Lower lobe of right lung (tissue), 2 donors: ENCODE measurements at regions not wholly inside any gene's neighbourhood (a gene's known extent, or its start where the extent isn't known, plus 50 kb on each side); places are given as distances from the start of the nearest gene placed in this dataset.

Experiments
- ATAC-seq, 2 donors: fragments of 200-7000 bp; cut with Tn5 transposase; one replicate each; pipeline ENCODE4 v1.9.1; 2020 to 2022; ENCODE audit warnings: mild to moderate bottlenecking in 2 of 2, moderate library complexity in 2 of 2
- DNase-seq: peaks from one replicate; pipeline ENCODE4 v3.0.0-alpha.2; 2020
- H3K27ac ChIP-seq: fragments of 200-600 bp; one replicate; pipeline ENCODE4 v1.8.0; 2022
- H3K27me3 ChIP-seq: fragments of 200-600 bp; one replicate; pipeline ENCODE4 v1.8.0; 2022; ENCODE audit warnings: low read depth
- H3K36me3 ChIP-seq: fragments of 200-600 bp; one replicate; pipeline ENCODE4 v1.8.0; 2022; ENCODE audit warnings: mild to moderate bottlenecking
- H3K4me1 ChIP-seq: fragments of 200-600 bp; one replicate; pipeline ENCODE4 v1.8.0; 2022
- H3K4me3 ChIP-seq: fragments of 200-600 bp; one replicate; pipeline ENCODE4 v1.8.0; 2022; ENCODE audit warnings: mild to moderate bottlenecking
- H3K9me3 ChIP-seq: fragments of 200-600 bp; one replicate; pipeline ENCODE4 v1.8.0; 2022
- CTCF ChIP-seq: fragments of 200-600 bp; IDR thresholded peaks from one replicate; pipeline ENCODE4 v1.8.0; 2022; ENCODE audit warnings: antibody characterized with exemption, mild to moderate bottlenecking
- intact Hi-C: fragments of 100-400 bp; cut with DNase I; formaldehyde crosslinking; loops from one replicate; pipeline ENCODE4 v1.11.0; 2022
- donor health status: DM: no; HTN: yes; CAD: no; lungs with severe emphysema.

- TF ChIP-seq CTCF: no peak
- H3K27me3 ChIP-seq: no peaks in the 10 kb centered on the region
- DNase-seq (no peak), ATAC-seq (no peak)
- H3K4me3 ChIP-seq: no peak overlapping the region
- no peak overlapping the region for H3K27ac ChIP-seq
- H3K36me3 ChIP-seq: no peaks in the 10 kb centered on the region
- peaks cover 4% of the 10 kb centered on the region for H3K4me1 ChIP-seq
- intact Hi-C loops: no loop called here
- no peaks in the 10 kb centered on the region for H3K9me3 ChIP-seq
Observed at GRCh38 chr2:12161085-12161484, 414.7 kb downstream of the LPIN1 start.

GRCh38 chr2:12162269-12163247, 416.1 kb downstream of the LPIN1 start:
- intact Hi-C loops: no loop called here
- H3K4me1 ChIP-seq: no peaks in the 10 kb centered on the region
- ATAC-seq (no peak), DNase-seq (no peak)
- no peak overlapping the region for H3K27ac ChIP-seq
- no peaks in the 10 kb centered on the region for H3K27me3 ChIP-seq
- no peaks in the 10 kb centered on the region for H3K9me3 ChIP-seq
- H3K36me3 ChIP-seq: no peaks in the 10 kb centered on the region
- H3K4me3 ChIP-seq: no peak overlapping the region
- no peak for TF ChIP-seq CTCF

- Histone ChIP-seq H3K4me3 (no peak overlapping the region), H3K9me3 (no peaks in the 10 kb centered on the region), H3K36me3 (no peaks in the 10 kb centered on the region), H3K4me1 (peaks cover 10% of the 10 kb centered on the region), H3K27ac (no peak overlapping the region), H3K27me3 (no peaks in the 10 kb centered on the region)
- no peak for TF ChIP-seq CTCF
- ATAC-seq (no peak), DNase-seq (no peak)
- intact Hi-C loops: no loop called here
Observed at GRCh38 chr2:12163866-12164265, 417.4 kb downstream of the LPIN1 start.

GRCh38 chr2:12164689-12165088, 418.3 kb downstream of the LPIN1 start:
- Histone ChIP-seq H3K9me3 (no peaks in the 10 kb centered on the region), H3K4me3 (no peak overlapping the region), H3K27ac (no peak overlapping the region), H3K36me3 (no peaks in the 10 kb centered on the region), H3K4me1 (peaks cover 18% of the 10 kb centered on the region), H3K27me3 (no peaks in the 10 kb centered on the region)
- TF ChIP-seq CTCF: no peak
- ATAC-seq (no peak), DNase-seq (no peak)
- intact Hi-C loops: no loop called here

- H3K27ac ChIP-seq: no peak overlapping the region
Observed at GRCh38 chr2:12167525-12168317, 421.3 kb downstream of the LPIN1 start.

More at GRCh38 chr2:12167525-12168317, 421.3 kb downstream of the LPIN1 start:
- intact Hi-C loops: no loop called here
- Histone ChIP-seq H3K4me1 (peaks cover 29% of the 10 kb centered on the region), H3K4me3 (no peak overlapping the region), H3K9me3 (no peaks in the 10 kb centered on the region), H3K27me3 (no peaks in the 10 kb centered on the region), H3K36me3 (no peaks in the 10 kb centered on the region)
- ATAC-seq (peak; percentile 18 to 28), DNase-seq (no peak)
- TF ChIP-seq CTCF: peak; percentile 45
